GM13976 (cell line): ENCODE measurements at regions not wholly inside any gene's neighbourhood (a gene's known extent, or its start where the extent isn't known, plus 50 kb on each side); places are given as distances from the start of the nearest gene placed in this dataset.

Experiments used
- DNase-seq: peaks from one replicate; pipeline ENCODE4 v3.0.0; 2012; ENCODE audit warnings: low spot score
- CTCF ChIP-seq: IDR thresholded peaks from 2 replicates; pipeline ENCODE4 v1.5.1; 2012; ENCODE audit warnings: borderline replicate concordance, mild to moderate bottlenecking; ENCODE audit not compliant: insufficient read depth; ENCODE audit errors: extremely low read depth, missing control alignments, control extremely low read depth
- in situ Hi-C: fragments of 300-500 bp; cut with MboI; formaldehyde crosslinking; loops from one replicate; pipeline ENCODE4 v1.12.0; 2022; ENCODE audit warnings: low sequenced_read_pairs, mixed read lengths, inconsistent platforms; ENCODE audit not compliant: unreplicated experiment

- TF ChIP-seq CTCF = peak; percentile 84
- in situ Hi-C loops = no loop called here
- DNase-seq = peak; percentile 92
These were observed 219.3 kb upstream of the GSE1 start for GRCh38 chr16:85393674-85394451.

- in situ Hi-C loops = no loop called here
- TF ChIP-seq CTCF = no peak
- no peak for DNase-seq
These were observed 218.5 kb upstream of the GSE1 start for GRCh38 chr16:85394456-85395206.

GRCh38 chr16:85395207-85395912 is 217.8 kb upstream of the GSE1 start:
- DNase-seq = peak; percentile 81
- in situ Hi-C loops = no loop called here
- no peak for TF ChIP-seq CTCF

GRCh38 chr16:85395913-85396878 is 216.9 kb upstream of the GSE1 start:
- in situ Hi-C loops = no loop called here
- no peak for DNase-seq
- no peak for TF ChIP-seq CTCF

GRCh38 chr16:85396879-85397871 is 215.9 kb upstream of the GSE1 start:
- DNase-seq = peak; percentile 68
- in situ Hi-C loops = no loop called here
- TF ChIP-seq CTCF = peak; percentile 22
